ENCODE measurements at regions not wholly inside any gene's neighbourhood (a gene's known extent, or its start where the extent isn't known, plus 50 kb on each side); places are given as distances from the start of the nearest gene placed in this dataset.

DNA sequence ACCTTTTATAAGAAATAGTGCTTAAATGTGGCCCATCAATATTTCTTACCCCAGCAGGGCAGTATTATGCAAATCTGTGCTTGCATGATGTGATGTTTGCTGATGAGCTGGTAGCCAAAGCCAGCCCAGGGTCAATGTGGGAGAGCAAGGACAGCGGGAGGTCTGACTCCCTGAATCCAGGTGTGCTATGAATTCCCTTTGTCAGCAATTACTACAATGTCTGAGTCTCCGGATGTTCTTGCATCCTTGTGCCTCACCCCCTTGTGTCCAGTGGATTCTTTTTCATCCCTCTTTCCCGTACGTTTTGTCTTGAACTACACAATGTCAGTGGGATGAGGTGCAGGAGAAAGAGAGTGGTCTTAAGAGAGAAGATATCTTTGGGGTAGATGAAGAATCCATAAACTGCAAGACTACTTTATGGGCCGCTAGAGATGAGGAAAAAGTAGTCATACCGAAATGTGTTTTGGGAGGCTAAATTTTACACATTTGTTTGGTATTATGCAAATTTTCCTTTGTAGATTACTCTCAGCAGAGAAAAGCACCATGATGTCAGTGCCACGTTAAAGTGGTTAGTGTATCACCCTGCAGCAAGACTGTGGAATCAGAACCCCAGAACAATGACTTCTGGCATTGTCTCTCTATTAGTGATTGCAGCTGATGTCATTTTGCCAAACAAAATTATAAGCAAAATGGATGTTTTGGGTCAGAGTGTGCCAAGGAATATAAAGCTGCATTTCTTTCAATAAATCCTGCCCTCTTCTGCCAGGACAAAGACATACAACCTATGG is 53.5 kb upstream of the TSHZ3 start:
- DNase-seq = no peak

DNA sequence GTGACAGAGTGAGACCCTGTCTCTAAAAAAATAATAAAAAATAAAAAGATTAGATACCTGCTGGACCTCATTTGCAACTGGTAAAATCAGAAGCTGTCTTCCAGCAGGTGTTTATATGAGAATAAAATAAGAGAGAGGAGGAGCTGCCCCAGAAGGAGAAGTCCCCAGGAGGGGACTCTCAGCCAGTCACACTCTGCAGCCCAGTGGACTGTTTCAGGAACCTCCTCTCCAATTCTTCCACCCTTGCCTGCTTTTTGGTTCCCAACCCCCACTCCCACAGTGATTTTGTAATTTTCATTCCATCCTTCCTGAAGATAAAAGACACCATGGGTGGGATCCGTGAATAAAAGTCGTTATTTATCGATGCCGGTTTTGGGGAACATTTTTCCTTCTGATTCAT is 56.9 kb upstream of the TSHZ3 start:
- DNase-seq = no peak

DNA sequence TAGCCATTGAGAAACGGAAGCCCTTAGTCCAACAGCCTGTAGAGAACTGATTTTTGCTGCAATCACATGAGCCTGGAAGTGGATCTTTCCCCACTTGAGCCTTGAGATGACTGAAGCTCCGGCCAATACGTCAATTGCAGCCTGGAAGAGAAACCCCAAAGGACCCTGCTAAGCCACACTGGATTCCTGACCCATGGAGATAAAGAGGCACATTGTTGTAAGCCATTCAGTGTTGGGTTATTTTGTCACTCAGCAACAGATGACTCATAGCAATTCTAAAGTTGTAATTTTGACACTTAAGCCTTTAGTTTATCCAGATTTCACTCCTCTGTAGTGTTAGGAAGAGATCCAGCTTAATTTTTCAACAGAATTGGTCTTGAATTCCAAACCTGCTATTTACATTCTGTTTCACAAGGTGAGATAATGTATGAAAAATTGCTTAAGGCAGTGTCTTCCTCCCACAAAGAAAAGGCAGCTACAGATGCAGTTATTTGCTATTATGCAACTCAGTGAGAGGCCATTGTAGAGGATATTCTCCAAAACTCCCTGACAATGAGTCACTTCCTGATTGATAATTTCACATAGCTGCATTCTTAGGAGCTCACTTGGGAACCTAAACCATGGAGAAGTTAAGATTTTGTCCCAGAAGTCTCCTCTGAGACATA is 59.4 kb upstream of the TSHZ3 start:
- DNase-seq = no peak

DNA sequence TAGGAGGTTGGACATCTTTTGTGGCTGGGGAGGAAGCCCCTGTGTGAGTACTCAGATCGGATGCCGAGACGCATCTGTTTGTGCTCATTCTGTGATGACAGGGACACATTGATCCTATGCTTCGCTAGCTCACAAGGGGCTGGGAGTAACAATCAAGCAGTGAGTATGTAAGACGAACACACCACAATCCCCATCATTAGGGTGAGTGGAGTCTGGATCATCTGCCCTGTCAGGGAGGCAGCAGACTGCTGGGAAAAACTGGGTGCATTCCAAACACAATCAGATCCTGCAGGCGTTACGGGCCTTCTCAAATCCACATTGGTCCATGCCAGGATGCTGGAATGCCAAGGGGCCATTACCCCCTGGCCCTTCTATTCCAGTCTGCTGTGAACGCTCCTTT is 64.1 kb upstream of the TSHZ3 start:
- no peak for DNase-seq

DNA sequence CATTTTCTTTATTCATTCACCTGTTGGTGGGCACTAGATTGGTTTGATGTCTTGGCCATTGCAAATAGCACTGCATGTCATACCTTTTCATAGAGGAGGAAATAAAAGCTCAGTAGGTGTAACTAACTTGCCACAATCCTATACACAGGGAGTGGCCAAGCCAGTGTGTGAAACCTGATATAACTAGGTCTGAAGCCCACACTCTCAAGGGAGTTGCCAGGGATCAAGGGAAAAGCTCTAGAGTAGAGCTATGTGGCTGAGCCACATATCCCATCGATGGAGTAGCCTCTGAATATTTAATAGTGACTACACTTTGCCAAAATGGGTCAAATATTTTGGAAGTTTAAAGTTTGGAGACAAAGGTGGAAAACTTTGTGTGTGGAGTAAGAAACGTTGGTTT is 66.1 kb upstream of the TSHZ3 start:
- DNase-seq = no peak

DNA sequence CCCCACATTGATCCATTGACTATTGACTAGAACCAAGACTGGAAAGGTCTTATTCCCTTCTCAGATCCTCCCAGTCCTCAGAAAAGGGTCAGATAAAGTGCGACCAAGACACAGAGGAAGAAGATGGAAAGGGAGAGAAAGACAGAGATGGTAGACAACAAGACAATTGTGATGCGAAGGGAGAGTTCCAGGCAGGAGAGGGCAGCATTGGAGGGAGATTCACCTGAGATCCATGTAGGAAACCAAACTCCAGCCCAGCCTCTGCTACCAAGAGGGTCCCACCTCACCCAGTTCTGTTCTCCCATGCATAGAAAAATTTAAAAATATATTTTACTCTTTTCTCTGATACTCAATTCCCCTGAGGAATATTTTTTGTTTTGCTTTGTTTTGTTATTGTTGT is 67.3 kb upstream of the TSHZ3 start:
- no peak for DNase-seq

DNA sequence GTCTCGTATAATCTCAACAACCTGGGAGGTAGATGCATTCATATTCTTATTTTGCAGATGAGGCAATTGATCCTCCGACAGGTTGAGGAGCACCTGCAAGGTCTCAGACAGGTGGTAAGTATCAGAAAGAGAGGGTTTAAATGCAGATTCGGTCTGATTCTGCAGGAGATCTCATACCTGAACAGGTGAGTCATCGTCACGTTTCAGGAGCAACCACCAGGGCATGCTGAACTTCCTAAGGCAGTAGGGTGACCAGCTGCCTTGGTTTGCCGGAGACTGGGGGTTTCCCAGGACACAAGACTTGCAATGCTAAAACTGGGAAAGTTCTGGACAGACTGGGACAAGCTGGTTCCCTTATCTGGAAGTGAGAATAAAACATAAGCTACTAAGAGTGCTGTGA is 68.8 kb upstream of the TSHZ3 start:
- peak; percentile 58 for DNase-seq

DNA sequence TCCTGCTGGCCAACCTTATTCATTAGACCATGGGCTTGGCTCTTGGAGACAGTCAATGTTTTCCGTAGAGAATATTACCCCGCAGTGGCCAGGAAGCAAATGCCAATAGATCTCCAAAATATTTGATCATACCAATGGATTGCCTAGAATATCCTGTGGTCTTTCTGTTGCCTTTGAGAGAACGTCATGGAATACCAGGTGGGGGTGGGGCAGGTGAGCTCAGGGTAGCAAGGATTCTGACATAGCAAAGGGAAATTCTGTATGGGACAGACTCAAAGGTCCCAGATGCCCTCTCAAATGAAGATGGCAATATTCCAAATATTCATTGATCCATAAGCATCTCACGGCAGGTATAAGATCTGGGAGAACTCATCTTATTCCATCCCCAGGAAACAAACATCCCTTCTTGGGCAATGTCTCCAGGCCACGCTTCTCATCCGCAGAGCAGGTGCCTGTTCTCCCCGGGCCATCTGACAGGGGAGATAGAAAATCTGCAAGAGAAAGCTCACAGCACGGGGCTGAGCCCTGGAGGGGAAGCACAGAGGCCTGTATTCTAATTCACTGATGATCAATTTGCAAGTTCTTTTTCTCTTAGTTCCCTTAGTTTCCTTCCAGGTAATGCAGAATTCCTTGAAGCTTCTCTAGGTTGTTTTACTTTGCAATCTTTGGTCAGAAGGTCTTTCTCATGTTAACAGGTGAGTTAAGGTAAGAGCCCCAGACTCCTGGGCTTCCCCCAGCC is 69.6 kb upstream of the TSHZ3 start:
- no peak for DNase-seq

DNA sequence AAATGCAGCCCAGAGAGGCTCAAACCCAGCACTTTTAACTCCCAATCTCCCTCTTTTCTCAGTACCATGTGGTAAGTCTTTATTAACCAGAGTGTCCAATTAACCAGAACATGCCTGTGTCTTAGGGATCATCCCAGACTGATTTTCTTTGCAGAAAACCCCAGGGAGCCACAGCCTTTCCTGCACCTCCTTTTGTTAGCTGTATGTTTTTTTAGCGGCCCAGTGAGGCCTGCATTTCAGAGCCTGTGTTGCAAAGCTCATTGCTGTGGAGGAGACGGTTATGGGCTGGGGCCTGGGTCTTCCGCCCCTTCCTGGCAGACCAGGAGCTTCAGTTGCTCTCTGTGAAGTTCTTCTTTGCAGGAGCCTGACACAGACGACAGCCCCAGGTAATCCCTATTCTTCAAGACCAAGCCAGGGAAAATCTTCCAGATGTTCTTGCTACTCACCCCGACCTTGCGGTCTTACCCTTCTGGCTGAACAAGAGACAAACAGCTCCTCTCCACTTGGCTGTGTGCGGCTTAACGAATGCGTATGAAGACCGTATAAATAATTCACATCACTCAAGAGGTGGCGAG is 70.7 kb upstream of the TSHZ3 start:
- DNase-seq = no peak

DNA sequence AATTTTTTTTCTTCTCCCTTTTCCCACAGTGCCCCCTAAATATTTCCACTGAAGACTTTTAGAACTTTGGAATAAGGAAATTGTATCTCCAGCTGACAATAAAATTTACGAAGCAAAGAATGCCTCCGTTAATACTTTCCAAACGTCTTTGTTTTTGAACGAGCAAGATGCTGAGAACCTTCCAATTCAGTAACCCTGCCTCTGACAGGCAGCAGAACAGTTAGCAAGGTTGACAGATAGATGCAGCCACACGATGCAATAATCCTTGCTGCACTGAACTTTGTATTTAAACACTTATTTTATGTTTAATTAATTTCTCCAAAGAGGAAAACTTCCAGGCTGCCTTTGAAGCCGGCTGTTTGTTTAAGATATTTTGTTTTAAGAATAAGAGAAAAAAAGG is 71.8 kb upstream of the TSHZ3 start:
- DNase-seq = no peak

DNA sequence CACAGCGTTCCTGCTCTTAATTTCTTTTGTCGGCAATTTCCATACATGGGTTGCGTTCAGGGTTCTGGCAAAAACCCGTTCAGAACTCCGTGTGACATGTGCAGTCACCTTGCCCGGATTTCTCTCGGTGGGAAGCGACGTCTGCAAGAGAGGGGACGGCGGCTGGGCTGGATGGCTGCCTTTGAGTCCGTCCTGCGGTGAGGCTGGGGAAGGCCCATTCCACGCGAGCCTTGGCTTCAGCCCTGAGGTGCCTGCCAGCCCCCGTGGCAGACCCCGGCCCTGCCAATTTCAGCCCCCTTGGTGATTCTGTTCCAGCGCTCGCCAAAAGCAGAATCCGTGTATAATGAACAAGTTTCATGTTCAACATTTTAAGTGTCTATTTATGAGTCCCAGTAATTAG is 72.6 kb upstream of the TSHZ3 start:
- DNase-seq = no peak

DNA sequence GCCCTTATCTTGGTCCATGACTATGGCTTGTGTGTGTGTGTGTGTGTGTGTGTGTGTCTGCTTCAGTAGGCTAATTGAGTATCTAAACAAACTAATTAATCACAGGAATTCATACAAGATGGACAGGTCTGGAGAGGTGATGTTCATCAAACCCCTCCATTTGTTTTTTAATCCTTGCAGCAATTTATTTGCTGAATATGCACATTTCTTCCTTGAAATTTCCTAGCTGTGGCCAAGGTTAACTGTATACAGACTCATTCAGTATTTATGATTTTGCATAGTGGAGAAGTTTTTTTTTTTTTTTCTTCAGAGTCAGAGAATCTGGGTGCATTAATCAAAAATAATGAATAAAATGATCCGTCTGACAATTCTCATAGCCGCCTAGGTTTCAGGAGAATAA is 74.7 kb upstream of the TSHZ3 start:
- no peak for DNase-seq

DNA sequence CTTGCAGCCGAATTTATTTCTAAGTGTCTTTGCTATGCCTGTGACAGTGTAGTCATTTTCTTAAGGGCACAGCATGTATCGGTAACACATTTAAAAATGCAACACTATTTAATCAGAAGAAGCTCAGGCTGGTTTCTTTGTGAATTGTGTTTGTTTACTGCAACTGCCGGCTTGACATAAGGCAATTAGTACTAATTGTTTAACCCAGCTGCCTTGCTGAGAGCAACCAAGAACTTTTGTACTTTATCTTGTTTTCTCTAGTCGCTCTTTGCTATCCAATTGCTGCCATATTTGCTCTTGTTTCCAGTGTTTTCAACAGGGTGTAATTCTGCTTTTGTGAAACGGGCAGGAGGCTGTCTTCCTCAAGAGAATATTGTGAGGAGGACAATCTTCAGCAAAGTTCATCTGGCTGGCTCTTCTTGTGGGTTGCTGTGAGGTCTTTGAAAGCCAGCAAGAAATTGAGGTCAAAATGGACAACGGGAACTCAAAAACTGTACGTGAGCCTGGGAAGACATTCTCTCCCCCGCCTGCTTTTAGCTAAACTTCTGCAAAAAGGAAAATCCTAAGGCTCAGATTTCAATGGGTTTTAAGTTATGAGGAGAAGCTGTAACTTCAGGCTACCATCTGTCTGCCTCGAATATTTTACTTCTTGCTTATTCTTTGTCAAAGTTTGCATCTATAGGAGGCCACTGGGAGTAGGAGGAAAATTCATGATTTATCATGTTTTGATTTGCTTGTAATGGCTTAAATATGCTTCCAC is 75.8 kb upstream of the TSHZ3 start:
- DNase-seq = no peak

DNA sequence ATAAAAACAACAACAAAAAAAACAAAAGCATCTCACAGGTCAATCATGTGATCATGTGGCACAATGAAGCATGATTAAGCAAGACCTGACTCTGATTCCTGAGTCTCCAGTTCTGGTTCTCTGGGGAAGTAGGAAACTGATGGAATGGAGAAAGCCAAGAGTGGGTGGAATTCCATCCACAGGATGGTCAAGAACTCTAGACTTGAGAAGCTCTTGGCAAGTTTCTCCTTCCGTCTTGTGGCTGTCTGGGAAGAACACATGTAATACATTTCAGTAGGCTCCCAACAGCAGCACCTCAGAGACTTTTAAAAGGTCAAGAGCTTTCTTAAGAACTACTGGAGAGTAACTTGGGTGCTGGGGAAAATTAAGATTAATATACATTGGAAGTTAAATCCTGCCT is 78.6 kb upstream of the TSHZ3 start:
- no peak for DNase-seq

DNA sequence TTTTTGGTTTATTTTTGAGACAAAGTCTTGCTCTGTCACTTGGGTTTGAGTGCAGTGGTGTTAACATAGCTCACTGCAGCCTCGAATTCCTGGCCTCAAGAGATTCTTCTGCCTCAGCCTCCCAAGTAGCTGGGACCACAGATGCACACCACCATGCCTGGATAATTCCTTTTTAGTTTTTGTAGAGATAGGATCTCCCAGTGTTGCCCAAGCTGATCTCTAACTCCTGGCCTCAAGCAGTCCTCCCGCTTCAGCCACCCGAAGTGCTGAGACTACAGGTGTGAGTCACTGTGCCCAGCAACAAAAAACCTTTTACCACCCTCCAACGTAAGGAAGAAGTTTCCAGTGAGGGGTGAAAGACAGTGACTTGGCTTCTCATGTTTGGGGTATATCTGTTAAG is 81.1 kb upstream of the TSHZ3 start:
- DNase-seq = no peak

DNA sequence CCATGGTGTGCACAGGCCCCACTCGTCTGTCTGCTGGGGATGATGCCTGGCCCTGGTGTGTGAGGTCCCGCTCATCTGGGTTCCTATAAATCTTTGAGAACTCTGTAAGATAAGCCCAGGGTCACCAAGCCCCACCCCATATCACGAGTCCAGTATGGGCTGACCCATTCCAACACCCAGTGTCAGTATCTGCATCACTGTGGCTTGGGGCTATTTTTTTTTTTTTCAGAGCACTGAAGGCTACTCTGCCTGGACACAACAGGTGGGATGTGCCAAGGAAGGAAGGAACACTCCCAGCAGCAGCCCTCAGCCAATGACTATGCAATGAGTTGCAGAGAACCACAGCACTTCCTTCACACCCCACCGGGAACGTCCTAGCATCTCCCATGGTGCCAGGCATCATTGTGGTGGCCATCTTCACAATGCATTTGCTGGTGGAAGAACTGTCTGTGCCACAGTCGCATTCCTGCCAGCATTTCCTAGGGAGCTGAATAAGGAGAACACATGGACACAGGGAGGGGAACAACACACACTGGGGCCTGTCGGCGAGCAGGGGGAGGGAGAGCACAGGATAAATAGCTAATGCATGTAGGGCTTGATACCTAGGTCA is 83.1 kb upstream of the TSHZ3 start:
- no peak for DNase-seq

DNA sequence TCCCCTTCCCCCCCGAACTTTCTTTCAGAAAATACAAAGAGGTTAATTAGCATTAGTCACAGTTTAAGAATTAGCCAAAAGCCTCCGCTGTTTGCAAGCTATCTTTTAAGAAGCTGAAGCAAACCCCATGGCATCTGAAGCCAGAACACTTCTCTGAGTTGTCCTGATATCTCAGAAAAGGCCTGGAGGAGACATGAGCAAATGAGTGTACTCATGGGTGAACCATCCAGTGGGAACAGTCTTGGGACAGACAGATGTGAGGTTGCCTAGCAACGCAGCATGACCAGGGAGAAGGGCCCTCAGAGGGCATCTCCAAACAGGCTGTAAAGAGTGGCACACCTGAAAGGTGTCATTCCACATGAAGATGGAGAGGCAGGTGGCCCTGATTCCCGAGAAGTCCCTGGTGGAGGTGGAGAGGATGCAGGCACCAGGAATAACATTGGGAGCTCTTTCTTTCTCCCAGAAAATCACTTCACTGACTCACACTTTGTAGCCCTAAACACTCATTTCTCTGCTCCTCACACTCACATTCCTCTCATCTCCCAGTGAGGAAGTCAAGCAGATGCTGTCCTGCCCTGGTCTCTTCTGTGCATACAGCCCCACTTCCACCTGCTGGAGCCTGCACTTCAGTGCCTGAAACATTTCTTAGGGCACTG is 87.0 kb upstream of the TSHZ3 start:
- DNase-seq = peak; percentile 59

DNA sequence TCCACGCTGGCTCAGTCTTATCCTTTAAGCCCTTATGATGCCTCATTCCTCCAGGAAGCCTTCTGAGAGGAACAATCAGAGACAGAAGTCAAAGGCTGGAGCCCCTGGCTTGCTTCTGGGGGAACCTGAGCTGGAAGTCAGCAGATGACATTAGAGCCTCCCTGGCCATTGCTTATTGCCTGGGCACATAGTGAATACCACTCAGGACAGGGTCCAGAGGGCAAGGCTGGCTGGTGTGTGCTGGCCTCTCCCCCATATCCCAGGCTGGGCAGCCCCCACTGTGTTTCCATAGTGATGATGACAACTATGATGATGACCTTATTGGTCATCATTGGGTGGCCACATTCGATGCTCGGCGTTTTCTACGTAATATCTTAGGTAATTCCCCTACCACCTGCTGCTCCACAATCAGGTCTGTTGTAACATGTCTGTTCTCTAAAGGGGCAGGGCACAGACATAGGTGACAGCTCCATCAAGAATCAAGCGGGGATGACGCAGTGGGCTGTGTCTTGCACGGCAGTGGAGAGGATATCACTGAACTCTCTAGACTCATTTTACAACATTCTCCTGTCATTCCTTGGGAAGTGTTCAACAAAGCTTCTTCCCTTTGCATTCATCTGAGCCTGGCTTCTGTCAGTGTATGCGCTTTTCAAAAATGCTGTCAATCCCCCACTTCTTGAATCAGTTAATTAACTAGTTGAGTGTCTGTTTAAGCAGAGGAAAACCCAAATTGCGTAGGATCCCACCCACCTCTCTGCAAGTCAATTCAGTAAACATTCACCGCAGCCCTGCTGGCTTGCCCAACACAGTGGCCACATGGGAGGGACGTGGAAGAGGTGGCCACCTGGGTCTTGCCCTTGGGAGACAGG is 89.4 kb upstream of the TSHZ3 start:
- DNase-seq = no peak

DNA sequence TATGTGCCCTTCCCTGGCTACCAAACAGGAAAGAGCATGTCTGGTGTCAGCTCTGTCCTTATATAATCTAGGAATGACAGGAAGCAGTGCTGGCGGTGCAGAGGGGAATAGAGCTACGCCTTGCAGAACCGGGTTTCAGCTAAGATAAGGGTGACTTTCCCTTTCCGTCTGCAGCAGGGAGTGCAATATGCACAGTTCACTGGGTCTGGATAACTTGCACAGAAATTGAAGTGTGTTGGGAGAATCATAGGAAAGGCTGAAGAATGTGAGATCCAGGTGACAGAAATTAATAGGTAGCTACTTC is 90.0 kb upstream of the TSHZ3 start:
- DNase-seq = no peak

DNA sequence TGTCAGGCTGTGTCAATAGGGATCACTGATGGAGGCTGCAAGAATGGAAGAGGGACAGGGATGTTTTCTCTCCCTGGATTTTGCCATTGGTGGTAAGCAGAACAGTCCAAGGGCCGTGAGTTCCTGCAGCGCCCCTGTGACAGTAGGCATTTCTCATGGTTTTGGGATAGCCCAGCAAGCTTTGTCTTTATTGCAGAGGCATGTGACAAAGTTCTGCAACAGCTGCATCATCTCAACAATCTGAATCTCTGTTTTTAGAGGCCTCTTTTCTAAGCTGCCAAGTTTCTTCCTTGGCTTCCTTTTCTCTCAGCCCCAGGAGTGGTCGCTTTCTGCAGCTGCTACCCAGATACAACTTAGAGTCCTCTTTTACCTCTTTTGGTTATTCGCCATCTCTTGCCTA is 95.7 kb upstream of the TSHZ3 start:
- no peak for DNase-seq

DNA sequence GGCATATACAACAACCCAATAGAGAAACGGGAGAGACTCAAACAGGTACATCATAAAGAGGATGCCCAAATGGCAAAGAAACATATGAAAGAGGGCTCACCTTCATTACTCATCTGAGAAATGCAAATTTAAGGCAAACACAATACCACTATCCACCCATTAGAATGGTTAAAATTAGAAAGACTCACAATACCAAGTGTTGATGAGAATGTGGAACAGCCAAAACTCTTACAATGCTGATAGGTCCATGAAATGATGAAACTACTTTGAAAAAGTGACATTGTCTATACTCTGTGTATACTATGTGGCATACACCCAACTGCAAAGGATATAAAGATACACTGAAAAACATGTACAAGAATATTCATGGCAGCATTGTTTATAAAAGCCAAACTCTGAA is 96.2 kb upstream of the TSHZ3 start:
- no peak for DNase-seq
